OCI-LY7 (cell line): ENCODE measurements at regions not wholly inside any gene's neighbourhood (a gene's known extent, or its start where the extent isn't known, plus 50 kb on each side); places are given as distances from the start of the nearest gene placed in this dataset.

ENCODE experiments used
- BruUV-seq: library from RNA; stranded (reverse); fragments of 400-500 nt; replicated peaks from 2 replicates; lab custom pipeline; 2021; lab: Mats Ljungman, UMichigan
- CTCF ChIA-PET: fragments of 300-600 bp; sonication (Branson Sonifier 250); formaldehyde crosslinking; loops from one replicate; lab custom pipeline; 2022; ENCODE audit warnings: antibody characterized with exemption; ENCODE audit not compliant: unreplicated experiment; lab: Charles Lee
- POLR2A ChIA-PET: fragments of 300-600 bp; sonication (Branson Sonifier 250); formaldehyde crosslinking; loops from one replicate; lab custom pipeline; 2022; ENCODE audit warnings: antibody characterized with exemption; lab: Charles Lee
- DNase-seq: peaks from one replicate; pipeline ENCODE4 v3.0.0-alpha.2; 2015; ENCODE audit warnings: low spot score
- H2AFZ ChIP-seq: fragments of 200-600 bp; sonication (generic), shearing (Covaris generic); 2 replicates; pipeline ENCODE4 v1.6.1; 2014; ENCODE audit warnings: mild to moderate bottlenecking, antibody characterized with exemption, low read length, moderate library complexity
- H3K27ac ChIP-seq: fragments of 200-600 bp; sonication (generic); 2 replicates; pipeline ENCODE4 v1.5.1; 2014; ENCODE audit warnings: mixed run types, low read depth, mild to moderate bottlenecking, moderate library complexity, low read length, inconsistent platforms; ENCODE audit not compliant: poor library complexity, severe bottlenecking
- H3K36me3 ChIP-seq: fragments of 200-600 bp; sonication (generic); 2 replicates; pipeline ENCODE4 v1.6.1; 2014; ENCODE audit warnings: mild to moderate bottlenecking, antibody characterized with exemption, low read length, moderate library complexity, mixed read lengths; ENCODE audit not compliant: insufficient read depth
- H3K4me1 ChIP-seq: fragments of 200-600 bp; sonication (generic); 2 replicates; pipeline ENCODE4 v1.5.1; 2014; ENCODE audit warnings: mild to moderate bottlenecking, low read length; ENCODE audit not compliant: insufficient read depth, poor library complexity, severe bottlenecking
- H3K4me2 ChIP-seq: fragments of 200-600 bp; sonication (generic); 2 replicates; pipeline ENCODE4 v1.6.1; 2014; ENCODE audit warnings: mild to moderate bottlenecking, low read length
- H3K4me3 ChIP-seq: fragments of 200-600 bp; sonication (generic); 2 replicates; pipeline ENCODE4 v1.5.1; 2014; ENCODE audit warnings: mild to moderate bottlenecking, low read depth, low read length; ENCODE audit not compliant: poor library complexity, severe bottlenecking
- H3K79me2 ChIP-seq: fragments of 200-600 bp; sonication (generic); 2 replicates; pipeline ENCODE4 v1.6.1; 2016; ENCODE audit warnings: low read depth, mild to moderate bottlenecking, low read length, moderate library complexity, mixed read lengths; ENCODE audit not compliant: insufficient read depth
- H3K9me2 ChIP-seq: fragments of 200-600 bp; sonication (generic); 2 replicates; pipeline ENCODE4 v1.6.1; 2016; ENCODE audit warnings: mild to moderate bottlenecking, low read length, mixed read lengths; ENCODE audit not compliant: insufficient read depth
- H3K9me3 ChIP-seq: fragments of 200-600 bp; sonication (generic); 2 replicates; pipeline ENCODE4 v1.6.1; 2014; ENCODE audit warnings: mild to moderate bottlenecking, mixed run types, low read length, mixed read lengths
- H4K20me1 ChIP-seq: fragments of 200-600 bp; sonication (generic); 2 replicates; pipeline ENCODE4 v1.6.1; 2014; ENCODE audit warnings: mild to moderate bottlenecking, antibody characterized with exemption, low read length, moderate library complexity, mixed read lengths; ENCODE audit not compliant: insufficient read depth
- CTCF ChIP-seq: fragments of 200-600 bp; sonication (generic); conservative IDR thresholded peaks from 2 replicates; pipeline ENCODE4 v1.5.1; 2014; ENCODE audit warnings: mild to moderate bottlenecking, antibody characterized with exemption, low read length, moderate library complexity, mixed read lengths
- EZH2phosphoT487 ChIP-seq: fragments of 200-600 bp; sonication (generic); IDR thresholded peaks from 2 replicates; pipeline ENCODE4 v1.6.1; 2018; ENCODE audit warnings: low read depth, borderline replicate concordance, mild to moderate bottlenecking, mixed run types, antibody characterized with exemption, low read length, moderate library complexity, mixed read lengths
- intact Hi-C: fragments of 100-400 bp; cut with micrococcal nuclease; formaldehyde crosslinking; loops from one replicate; pipeline ENCODE4 v1.10.0; 2022; ENCODE audit not compliant: unreplicated experiment

- no peak overlapping the region for H2AFZ ChIP-seq
- H3K27ac ChIP-seq = no peak overlapping the region
- no peak overlapping the region for H3K4me3 ChIP-seq
- H3K9me2 ChIP-seq = no peaks in the 10 kb centered on the region
- no peaks in the 10 kb centered on the region for H3K79me2 ChIP-seq
- no peaks in the 10 kb centered on the region for H3K9me3 ChIP-seq
- H4K20me1 ChIP-seq = no peaks in the 10 kb centered on the region
- intact Hi-C loops = no loop called here
- no peak for TF ChIP-seq EZH2phosphoT487
- TF ChIP-seq CTCF = no peak
- DNase-seq = no peak
- H3K36me3 ChIP-seq = no peaks in the 10 kb centered on the region
- ChIA-PET POLR2A (no interaction called here), CTCF (interaction anchor here (0.6 kb wide), 1 partner anchor 20 kb away, joined by 3 read pairs; no protein-coding TSS in a partner anchor)
- no peaks in the 10 kb centered on the region for H3K4me1 ChIP-seq
- no TSS peak for BruUV-seq
- H3K4me2 ChIP-seq = no peak overlapping the region
These were observed 264.1 kb downstream of the FOXD2 start for GRCh38 chr1:47701741-47702515.

GRCh38 chr1:47703156-47703825 is 265.4 kb downstream of the FOXD2 start:
- Histone ChIP-seq H3K4me1 (no peaks in the 10 kb centered on the region), H4K20me1 (no peaks in the 10 kb centered on the region), H3K36me3 (no peaks in the 10 kb centered on the region), H3K27ac (no peak overlapping the region), H3K4me2 (no peak overlapping the region), H3K9me3 (no peaks in the 10 kb centered on the region), H3K4me3 (no peak overlapping the region), H2AFZ (no peak overlapping the region), H3K9me2 (no peaks in the 10 kb centered on the region), H3K79me2 (no peaks in the 10 kb centered on the region)
- intact Hi-C loops = no loop called here
- no peak for TF ChIP-seq CTCF
- no peak for TF ChIP-seq EZH2phosphoT487
- no TSS peak for BruUV-seq
- no peak for DNase-seq
- ChIA-PET POLR2A (no interaction called here), CTCF (no interaction called here)

- BruUV-seq = no TSS peak
- Histone ChIP-seq H4K20me1 (no peaks in the 10 kb centered on the region), H3K79me2 (no peaks in the 10 kb centered on the region), H3K4me2 (no peak overlapping the region), H3K27ac (no peak overlapping the region), H2AFZ (no peak overlapping the region), H3K9me3 (no peaks in the 10 kb centered on the region), H3K4me1 (no peaks in the 10 kb centered on the region), H3K36me3 (no peaks in the 10 kb centered on the region), H3K4me3 (no peak overlapping the region), H3K9me2 (no peaks in the 10 kb centered on the region)
- ChIA-PET POLR2A (no interaction called here), CTCF (no interaction called here)
- DNase-seq = no peak
- intact Hi-C loops = no loop called here
- no peak for TF ChIP-seq EZH2phosphoT487
- peak; percentile 55 for TF ChIP-seq CTCF
These were observed 266.2 kb downstream of the FOXD2 start for GRCh38 chr1:47703981-47704596.
